Esophagus (tissue), 2 donors: ENCODE measurements at regions not wholly inside any gene's neighbourhood (a gene's known extent, or its start where the extent isn't known, plus 50 kb on each side); places are given as distances from the start of the nearest gene placed in this dataset.

Experiments used
- H3K27ac ChIP-seq, 2 donors: one replicate each; pipeline ENCODE4 v1.5.1; 2013; ENCODE audit warnings: low read depth in 2 of 2, mild to moderate bottlenecking in 2 of 2, inconsistent platforms in 1 of 2, low read length in 1 of 2, moderate library complexity in 1 of 2
- H3K27me3 ChIP-seq, 2 donors: one replicate each; pipeline ENCODE4 v1.6.1; 2013; ENCODE audit warnings: low read length in 2 of 2, control low read depth in 1 of 2, mild to moderate bottlenecking in 1 of 2; ENCODE audit not compliant: insufficient read depth in 2 of 2, control insufficient read depth in 1 of 2
- H3K36me3 ChIP-seq, 2 donors: one replicate each; pipeline ENCODE4 v1.6.1; 2013; ENCODE audit warnings: low read length in 1 of 2; ENCODE audit not compliant: control insufficient read depth in 2 of 2, insufficient read depth in 2 of 2
- H3K4me1 ChIP-seq, 2 donors: one replicate each; pipeline ENCODE4 v1.6.1; 2013; ENCODE audit warnings: low read length in 1 of 2; ENCODE audit not compliant: control insufficient read depth in 2 of 2, insufficient read depth in 2 of 2
- H3K4me3 ChIP-seq, 2 donors: one replicate each; pipeline ENCODE4 v1.5.1; 2013; ENCODE audit warnings: low read length in 2 of 2, mild to moderate bottlenecking in 2 of 2, low read depth in 1 of 2, moderate library complexity in 1 of 2
- H3K9me3 ChIP-seq, 2 donors: one replicate each; pipeline ENCODE4 v1.6.1; 2013; ENCODE audit warnings: mild to moderate bottlenecking in 2 of 2, low read depth in 1 of 2, low read length in 1 of 2, moderate library complexity in 1 of 2; ENCODE audit not compliant: control insufficient read depth in 2 of 2, insufficient read depth in 1 of 2
- WGBS, 2 donors: extraction: QIAGEN DNeasy Blood & Tissue Kit; methylation state at CpG; one replicate each; pipeline ENCODE4 v1.1.7; 2013; 5-methylcytosine and 5-hydroxymethylcytosine counted together
- donor health status: healthy with polysubstance abuse.
- donor health status: Bipolar disorder and iron deficiency.

DNA sequence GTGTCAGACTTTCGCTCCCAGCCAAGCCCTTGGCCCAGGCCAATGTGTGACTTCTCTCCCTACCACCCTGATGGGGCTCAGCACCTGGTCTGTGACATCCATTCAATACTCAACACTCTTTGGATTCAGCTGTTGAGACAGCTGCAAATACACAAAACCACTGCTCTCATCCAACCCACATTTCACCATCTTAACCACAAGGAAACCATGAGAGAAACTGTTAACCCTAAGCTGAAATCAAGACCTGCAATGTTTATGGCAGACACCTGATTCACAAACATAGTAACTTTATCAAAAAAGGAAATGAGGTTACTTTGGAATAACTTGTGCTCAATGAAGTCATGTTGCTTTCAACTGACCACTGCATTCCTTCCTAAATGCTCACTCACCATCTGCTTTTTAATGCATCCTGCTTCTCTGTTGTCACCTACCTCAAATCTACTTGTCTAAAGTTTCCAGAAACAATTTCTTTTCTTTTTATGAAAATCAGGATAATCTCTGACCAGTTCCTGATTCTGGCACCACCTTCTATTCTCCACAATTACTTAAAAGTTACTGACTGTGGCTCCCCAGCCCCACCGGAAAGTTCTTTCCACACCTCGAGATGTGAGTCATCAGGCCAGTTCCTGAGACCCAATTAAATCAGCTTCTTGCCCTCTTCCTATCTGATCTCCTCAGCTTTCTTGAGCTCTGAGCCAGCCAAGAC is 88.2 kb downstream of the NOG start:
- Histone ChIP-seq H3K4me1 (peaks cover 0 to 4% of the 10 kb centered on the region in 2 donors), H3K4me3 (no peak overlapping the region), H3K36me3 (no peaks in the 10 kb centered on the region), H3K27me3 (no peaks in the 10 kb centered on the region), H3K27ac (no peak overlapping the region), H3K9me3 (no peaks in the 10 kb centered on the region)
- 56 to 63% methylated on average over 3 of the region's 3 CpGs for WGBS, 2 donors

DNA sequence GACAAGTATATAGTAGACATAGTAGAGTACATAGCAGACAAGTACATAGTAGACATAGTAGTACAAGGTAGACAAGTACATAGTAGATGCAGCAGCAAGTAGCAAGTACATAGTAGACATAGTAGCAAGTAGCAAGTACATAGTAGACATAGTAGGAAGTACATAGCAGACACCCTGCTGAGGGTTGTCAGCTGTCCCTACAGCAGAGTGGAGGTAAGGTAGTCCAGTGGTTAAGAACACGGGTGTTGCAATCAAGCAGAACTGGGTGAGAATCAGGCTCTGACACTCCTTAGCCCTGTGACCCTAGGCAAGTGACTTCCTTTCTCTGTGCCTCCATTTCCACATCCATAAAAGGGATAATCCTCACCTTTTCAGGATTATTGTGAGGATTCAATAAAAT is 94.7 kb downstream of the NOG start:
- Histone ChIP-seq H3K4me3 (no peak overlapping the region), H3K27me3 (peaks cover 0 to 6% of the 10 kb centered on the region in 2 donors), H3K4me1 (no peaks in the 10 kb centered on the region), H3K27ac (no peak overlapping the region), H3K36me3 (no peaks in the 10 kb centered on the region), H3K9me3 (no peaks in the 10 kb centered on the region)
- WGBS, 2 donors = 81 to 92% methylated on average over 1 of the region's 1 CpG

- no peaks in the 10 kb centered on the region for H3K4me1 ChIP-seq
- WGBS, 2 donors = 84 to 86% methylated on average over 16 of the region's 16 CpGs
- no peaks in the 10 kb centered on the region for H3K9me3 ChIP-seq
- no peaks in the 10 kb centered on the region for H3K36me3 ChIP-seq
- peaks cover 0 to 6% of the 10 kb centered on the region in 2 donors for H3K27me3 ChIP-seq
- no peak overlapping the region for H3K4me3 ChIP-seq
- no peak overlapping the region for H3K27ac ChIP-seq
These were observed 97.2 kb downstream of the NOG start for GRCh38 chr17:56690441-56691291.

DNA sequence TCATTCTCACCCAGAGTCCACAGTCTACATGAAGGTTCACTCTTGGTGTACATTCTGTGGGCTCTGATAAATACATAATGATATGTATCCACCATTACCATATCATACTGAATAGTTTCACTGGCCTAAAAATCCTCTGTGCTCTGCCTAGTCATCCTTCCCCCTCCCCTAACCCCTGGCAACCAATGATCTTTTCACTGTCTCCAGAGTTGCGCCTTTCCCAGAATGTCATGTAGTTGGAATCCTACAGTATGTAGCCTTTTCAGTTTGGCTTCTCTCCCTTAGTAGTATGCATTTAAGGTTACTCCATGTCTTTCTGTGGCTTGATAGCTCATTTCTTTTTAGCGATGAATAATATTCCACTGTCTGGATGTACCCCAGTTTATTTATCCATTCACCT is 101.3 kb downstream of the NOG start:
- H3K36me3 ChIP-seq = no peaks in the 10 kb centered on the region
- no peak overlapping the region for H3K27ac ChIP-seq
- no peak overlapping the region for H3K4me3 ChIP-seq
- peaks cover 0 to 2% of the 10 kb centered on the region in 2 donors for H3K4me1 ChIP-seq
- no peaks in the 10 kb centered on the region for H3K9me3 ChIP-seq
- H3K27me3 ChIP-seq = no peaks in the 10 kb centered on the region
- 88 to 91% methylated on average over 2 of the region's 2 CpGs for WGBS, 2 donors

GRCh38 chr17:56697190-56697589 is 103.7 kb downstream of the NOG start:
- H3K4me1 ChIP-seq = peaks cover 0 to 2% of the 10 kb centered on the region in 2 donors
- no peak overlapping the region for H3K27ac ChIP-seq
- no peaks in the 10 kb centered on the region for H3K27me3 ChIP-seq
- no peaks in the 10 kb centered on the region for H3K9me3 ChIP-seq
- no peak overlapping the region for H3K4me3 ChIP-seq
- no peaks in the 10 kb centered on the region for H3K36me3 ChIP-seq
- WGBS, 2 donors = 55 to 56% methylated on average over 4 of the region's 4 CpGs

- no peak overlapping the region for H3K4me3 ChIP-seq
- WGBS, 2 donors = 19% methylated on average over 18 of the region's 18 CpGs
- peaks cover 0 to 2% of the 10 kb centered on the region in 2 donors for H3K4me1 ChIP-seq
- H3K27ac ChIP-seq = peak overlapping the region in 1 of 2 donors; percentile 42
- no peaks in the 10 kb centered on the region for H3K36me3 ChIP-seq
- no peaks in the 10 kb centered on the region for H3K27me3 ChIP-seq
- no peaks in the 10 kb centered on the region for H3K9me3 ChIP-seq
These were observed 105.8 kb downstream of the NOG start for GRCh38 chr17:56699186-56699894.

DNA sequence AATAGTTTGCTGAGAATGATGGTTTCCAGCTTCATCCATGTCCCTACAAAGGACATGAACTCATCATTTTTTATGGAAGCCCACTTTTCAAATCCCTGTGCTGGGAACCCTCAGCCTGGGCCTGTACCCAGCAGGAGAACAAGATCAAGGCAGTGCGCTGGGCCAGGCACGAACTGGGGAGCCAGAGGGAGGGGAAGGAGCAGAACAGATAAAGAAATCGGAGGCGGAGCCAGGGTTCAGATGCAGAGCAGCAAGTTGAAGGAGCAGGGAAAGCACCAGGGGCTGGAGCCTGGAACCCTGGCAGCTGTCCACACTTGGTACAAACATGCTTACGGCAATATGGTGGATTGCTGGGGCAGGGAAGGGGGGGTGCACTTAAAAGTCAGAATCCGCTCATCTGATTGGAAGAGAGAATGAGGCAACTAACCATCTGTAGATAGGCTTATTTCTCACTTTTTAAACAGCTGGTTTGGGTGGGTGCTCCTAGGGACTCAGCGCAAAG is 107.5 kb downstream of the NOG start:
- Histone ChIP-seq H3K27ac (no peak overlapping the region), H3K9me3 (no peaks in the 10 kb centered on the region), H3K4me3 (no peak overlapping the region), H3K4me1 (peaks cover 0 to 2% of the 10 kb centered on the region in 2 donors), H3K27me3 (no peaks in the 10 kb centered on the region), H3K36me3 (no peaks in the 10 kb centered on the region)
- WGBS, 2 donors = 68 to 77% methylated on average over 7 of the region's 7 CpGs

- Histone ChIP-seq H3K9me3 (no peaks in the 10 kb centered on the region), H3K36me3 (no peaks in the 10 kb centered on the region), H3K4me3 (no peak overlapping the region), H3K27ac (no peak overlapping the region), H3K27me3 (no peaks in the 10 kb centered on the region), H3K4me1 (no peaks in the 10 kb centered on the region)
- 42 to 56% methylated on average over 19 of the region's 19 CpGs for WGBS, 2 donors
These were observed 114.1 kb downstream of the NOG start for GRCh38 chr17:56707312-56708219.

GRCh38 chr17:56708220-56708558 is 114.7 kb downstream of the NOG start:
- no peaks in the 10 kb centered on the region for H3K4me1 ChIP-seq
- H3K9me3 ChIP-seq = no peaks in the 10 kb centered on the region
- WGBS, 2 donors = 36 to 56% methylated on average over 1 of the region's 1 CpG
- H3K4me3 ChIP-seq = no peak overlapping the region
- H3K27ac ChIP-seq = no peak overlapping the region
- H3K36me3 ChIP-seq = no peaks in the 10 kb centered on the region
- no peaks in the 10 kb centered on the region for H3K27me3 ChIP-seq
